Astrocyte of the hippocampus (primary cell): ENCODE measurements at regions not wholly inside any gene's neighbourhood (a gene's known extent, or its start where the extent isn't known, plus 50 kb on each side); places are given as distances from the start of the nearest gene placed in this dataset.
"Not testable (repeated sequence)": the region's sequence is repeated elsewhere in the genome, so short reads cannot be mapped to it uniquely, and the experiment has no call there.

ENCODE experiments used
- DNase-seq: peaks from one replicate; pipeline ENCODE4 v3.0.0; 2011; ENCODE audit warnings: low read depth, low spot score

DNA sequence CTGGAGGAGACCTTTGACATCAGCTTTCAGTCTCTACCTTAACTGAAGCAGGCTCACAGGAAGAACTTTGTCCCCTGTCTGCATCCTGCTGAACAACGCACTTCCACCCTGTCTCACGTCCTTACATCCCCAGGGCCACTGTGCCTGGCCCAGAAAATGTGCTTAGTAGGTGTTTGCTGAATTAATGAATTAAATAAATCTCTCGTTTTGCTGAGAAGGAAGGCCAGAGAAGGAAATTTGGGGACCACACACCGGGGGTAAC lies 54.3 kb upstream of the CREB3L1 start:
- DNase-seq: no peak

GRCh38 chr11:46222490-46223251 lies 54.8 kb upstream of the CREB3L1 start:
- DNase-seq: peak; percentile 42

DNA sequence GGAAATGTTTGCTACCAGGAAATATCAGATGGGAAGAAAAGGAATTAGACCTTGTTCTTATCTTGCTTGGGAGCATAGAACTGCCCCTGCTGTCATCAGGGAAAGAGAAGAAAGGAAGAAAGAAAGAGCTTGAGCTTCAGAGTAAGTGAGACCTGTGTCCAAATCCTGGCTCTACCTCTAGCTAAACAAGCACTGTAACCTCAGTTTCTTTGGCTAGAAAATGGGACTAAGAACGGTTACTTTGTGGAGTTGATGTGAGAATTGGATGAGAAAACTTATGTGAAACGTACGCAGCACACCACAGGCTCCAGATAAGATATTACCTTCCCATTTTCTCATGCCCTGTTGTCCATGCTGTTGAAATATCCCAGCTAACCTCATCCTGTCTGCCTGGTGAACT lies 57.1 kb upstream of the CREB3L1 start:
- DNase-seq: no peak

- no peak for DNase-seq
Observed at GRCh38 chr11:46216765-46217089, 60.7 kb upstream of the CREB3L1 start.

GRCh38 chr11:46216019-46216764 lies 61.3 kb upstream of the CREB3L1 start:
- peak; percentile 18 for DNase-seq

DNA sequence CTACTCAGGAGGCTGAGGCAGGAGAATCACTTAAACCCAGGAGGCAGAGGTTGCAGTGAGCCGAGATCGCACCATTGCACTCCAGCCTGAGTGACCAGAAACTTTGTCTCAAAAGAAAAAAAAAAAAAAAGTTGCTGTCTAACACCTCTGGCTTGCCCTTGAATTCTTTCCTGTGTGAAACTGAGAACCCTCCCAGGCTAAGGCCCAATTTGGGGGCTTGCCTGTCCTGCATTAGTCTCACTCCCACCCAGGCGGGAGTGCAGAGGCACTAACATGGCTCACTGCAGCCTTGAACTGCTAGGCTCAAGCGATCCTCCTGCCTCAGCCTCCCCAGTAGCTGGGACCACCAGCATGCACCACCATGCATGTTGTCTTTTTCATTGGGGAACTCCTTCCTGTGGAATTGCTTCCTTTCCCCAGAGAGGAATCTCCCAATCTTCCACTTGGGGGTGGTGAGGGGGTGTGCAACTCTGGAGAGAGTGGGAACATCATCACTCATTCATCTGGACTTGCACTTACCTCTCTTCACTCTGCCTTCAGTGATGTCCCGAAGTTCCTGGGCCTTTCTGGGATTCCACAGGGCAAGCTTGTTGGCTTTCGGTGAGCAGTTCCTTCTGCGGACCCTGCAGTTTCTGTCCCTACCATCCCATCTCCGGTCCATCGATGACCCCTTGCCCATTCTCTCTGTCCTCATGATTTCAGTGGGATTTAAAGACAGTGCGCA lies 62.1 kb upstream of the CREB3L1 start:
- no peak for DNase-seq

DNA sequence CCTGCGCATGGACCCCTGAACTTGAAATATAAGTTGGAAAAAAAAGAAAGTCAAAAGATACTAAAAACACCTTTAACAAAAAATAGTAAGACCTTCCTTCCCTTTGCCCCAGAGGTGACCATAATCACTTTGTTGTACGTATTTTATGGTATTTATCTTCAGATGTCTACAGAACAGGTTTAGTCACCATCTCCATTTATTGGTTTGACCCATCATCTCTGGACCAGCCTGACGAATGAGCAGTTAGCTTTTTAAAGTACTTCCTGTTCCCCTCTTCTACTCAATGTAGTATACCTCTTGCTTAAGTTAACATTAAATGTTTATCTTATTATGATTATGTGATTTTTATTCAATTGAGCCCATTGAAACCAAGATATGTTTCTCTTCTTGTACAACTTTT lies 64.7 kb upstream of the CREB3L1 start:
- no peak for DNase-seq

DNA sequence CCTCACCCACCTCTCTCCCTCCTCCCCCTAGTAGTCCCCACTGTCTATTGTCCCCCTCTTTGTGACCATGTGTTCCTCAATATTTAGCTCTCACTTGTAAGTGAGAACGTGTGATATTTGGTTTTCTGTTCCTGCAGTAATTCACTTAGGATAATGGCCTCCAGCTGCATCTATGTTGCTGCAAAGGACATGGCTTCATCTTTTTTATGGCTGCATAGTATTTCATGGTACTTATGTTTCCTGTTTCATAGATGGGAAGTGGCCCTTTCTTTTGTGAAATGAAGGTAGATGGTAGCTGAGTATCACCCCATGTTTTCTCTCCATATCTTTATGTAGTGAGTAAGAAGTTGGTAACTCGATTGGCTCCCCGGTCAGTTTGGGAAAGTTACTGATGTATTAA lies 66.6 kb upstream of the CREB3L1 start:
- no peak for DNase-seq

DNA sequence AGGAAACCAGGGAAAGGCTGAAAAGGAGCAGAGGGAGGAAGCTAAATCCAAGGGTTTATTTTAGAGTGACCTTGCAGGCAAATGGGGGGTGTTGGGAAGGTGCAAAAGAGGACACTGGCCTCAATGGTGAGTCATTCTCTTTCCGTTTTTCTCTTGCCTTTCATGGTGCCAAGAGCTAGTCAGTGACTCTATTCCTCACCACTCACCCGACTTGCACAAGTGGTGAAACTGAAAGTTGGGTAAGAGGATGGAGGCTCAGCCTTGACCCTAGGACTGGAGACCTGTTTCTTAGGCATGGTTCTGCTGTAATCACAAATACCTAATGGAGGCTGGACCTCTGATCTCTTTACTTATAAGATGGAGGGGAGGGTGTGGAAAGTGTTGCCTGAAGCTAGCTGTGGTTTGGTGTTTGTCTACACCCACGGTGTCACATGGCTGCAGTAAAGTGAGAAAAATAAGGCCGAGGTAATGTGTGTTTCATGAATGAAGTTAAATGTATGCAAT lies 67.3 kb upstream of the CREB3L1 start:
- DNase-seq: peak; percentile 22

DNA sequence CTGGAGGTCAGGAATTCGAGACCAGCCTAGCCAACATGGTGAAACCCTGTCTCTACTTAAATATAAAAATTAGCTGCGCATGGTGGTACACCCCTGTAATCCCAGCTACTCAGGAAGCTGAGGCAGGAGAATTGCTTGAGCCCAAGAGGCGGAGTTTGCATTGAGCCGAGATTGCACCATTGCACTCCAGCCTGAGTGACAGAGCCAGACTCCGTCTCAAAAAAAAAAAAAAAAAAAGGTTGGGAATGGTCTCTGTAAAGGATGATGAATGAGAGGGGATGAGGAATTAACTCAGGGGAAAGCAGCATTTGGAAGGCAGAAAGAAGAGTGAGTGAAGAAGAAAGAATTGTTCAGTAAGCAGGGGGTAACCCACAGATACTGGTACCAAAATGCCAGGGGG lies 67.8 kb upstream of the CREB3L1 start:
- DNase-seq: not testable (repeated sequence)

GRCh38 chr11:46208803-46209202 lies 68.7 kb upstream of the CREB3L1 start:
- no peak for DNase-seq

DNA sequence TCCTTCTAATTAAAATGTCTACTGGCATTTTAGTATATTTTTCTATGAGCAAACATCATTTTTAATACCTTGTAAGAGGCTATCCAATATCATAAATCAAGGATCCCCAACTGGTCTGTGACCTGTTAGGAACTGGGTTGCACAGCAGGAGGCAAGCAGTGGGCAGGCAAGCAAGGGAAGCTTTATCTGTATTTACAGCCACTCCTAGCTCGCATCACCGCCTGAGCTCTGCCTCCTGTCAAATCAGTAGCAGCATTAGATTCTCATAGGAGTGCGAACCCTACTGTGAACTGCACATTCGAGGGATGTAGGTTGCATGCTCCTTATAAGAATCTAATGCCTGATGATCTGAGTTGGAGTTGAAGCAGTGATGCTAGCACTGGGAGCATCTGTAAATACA lies 70.2 kb upstream of the CREB3L1 start:
- DNase-seq: no peak

DNA sequence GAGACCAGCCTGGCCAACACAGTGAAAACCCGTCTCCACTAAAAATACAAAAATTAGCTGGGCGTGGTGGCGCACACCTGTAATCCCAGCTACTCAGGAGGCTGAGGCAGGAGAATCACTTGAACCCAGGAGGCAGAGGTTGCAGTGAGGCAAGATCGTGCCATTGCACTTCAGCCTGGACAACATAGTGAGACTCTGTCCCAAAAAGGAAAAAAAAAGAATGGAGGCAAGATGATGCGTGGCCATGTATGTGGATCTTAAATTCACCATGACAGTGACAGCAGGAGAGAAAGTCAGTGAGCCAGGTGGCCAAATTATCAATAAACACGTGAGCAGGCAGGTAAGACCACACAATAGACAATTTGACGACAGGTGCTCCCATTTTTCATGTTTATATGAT lies 73.0 kb upstream of the CREB3L1 start:
- DNase-seq: not testable (repeated sequence)

GRCh38 chr11:46203746-46204145 lies 73.7 kb upstream of the CREB3L1 start:
- DNase-seq: no peak

- DNase-seq: no peak
Observed at GRCh38 chr11:46202696-46203391, 74.6 kb upstream of the CREB3L1 start.

DNA sequence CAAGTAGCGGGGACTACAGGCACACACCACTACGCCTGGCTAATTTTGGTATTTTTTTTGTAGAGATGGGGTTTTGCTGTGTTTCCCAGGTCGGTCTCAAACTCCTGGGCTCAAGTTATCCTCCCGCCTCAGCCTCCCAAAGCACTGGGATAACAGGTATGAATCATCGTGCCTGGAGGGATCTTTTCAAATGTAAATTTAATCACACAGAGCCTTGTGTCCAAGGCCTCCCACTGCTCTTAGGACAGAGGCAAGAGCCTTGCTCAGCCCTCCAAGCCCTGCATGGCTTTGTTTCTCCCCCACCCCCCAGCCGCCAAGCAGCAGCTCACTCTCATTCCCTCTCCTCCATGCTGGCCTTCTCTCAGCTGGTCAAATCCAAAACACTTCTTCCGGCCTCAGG lies 75.3 kb upstream of the CREB3L1 start:
- DNase-seq: peak; percentile 23

DNA sequence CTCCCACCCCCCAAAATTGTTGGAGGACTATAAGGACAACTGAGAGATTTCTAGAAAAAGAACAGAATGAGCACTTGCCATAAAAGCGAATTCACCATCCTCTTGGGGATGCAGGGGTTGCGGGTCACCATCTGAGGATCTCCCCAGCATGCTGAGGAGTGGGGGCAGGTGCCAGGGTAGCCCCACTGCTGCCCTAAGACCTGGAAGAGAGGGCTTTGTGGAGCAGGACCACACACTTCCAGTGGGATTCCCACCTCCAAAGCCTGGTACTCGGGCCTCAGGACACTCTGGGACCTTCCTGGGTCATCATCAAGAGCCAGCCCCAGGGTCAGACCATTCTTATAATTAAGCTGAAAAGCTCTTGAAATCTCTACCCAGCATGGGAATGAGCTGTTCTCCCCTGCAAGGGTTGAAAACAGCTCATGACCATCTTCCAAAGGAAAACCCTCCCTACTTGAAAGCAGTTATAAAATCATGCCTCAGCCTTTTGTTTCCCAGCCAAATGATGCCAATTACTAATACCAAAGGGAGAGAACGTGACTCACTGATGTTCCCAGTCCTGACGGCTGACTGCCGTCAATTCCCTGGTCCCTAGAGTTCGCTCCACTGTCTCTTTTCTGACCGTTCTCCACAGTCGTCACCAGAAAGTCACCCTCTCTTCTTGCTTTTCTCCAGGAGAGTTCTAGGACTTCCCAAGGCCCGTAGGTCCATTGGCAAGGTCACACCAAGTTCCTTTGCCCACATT lies 76.8 kb upstream of the CREB3L1 start:
- peak; percentile 46 for DNase-seq

GRCh38 chr11:46198245-46199240 lies 77.3 kb upstream of the PHF21A start:
- no peak for DNase-seq

GRCh38 chr11:46197421-46197820 lies 76.2 kb upstream of the PHF21A start:
- DNase-seq: no peak

DNA sequence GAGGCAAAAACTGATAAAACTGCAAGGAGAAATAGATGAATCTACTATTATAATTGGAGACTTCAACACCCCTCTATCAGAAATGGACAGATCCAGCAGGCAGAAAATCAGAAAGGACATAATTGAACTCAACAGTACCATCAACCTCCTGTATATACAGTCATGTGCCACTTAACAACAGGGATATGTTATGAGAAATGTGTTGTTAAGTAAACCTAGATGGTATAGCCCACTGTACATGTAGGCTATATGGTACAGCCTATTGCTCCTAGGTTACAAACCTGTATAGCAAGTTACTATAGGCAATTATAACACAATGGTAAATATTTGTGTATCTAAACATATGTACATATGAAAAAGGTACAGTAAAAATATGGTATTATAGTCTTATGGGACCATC lies 66.8 kb upstream of the PHF21A start:
- no peak for DNase-seq
